ENCODE measurements at regions not wholly inside any gene's neighbourhood (a gene's known extent, or its start where the extent isn't known, plus 50 kb on each side); places are given as distances from the start of the nearest gene placed in this dataset.

GRCh38 chr2:100766806-100767205, 53.1 kb upstream of the NPAS2 start:
- Histone ChIP-seq H3K27me3 (replicated peaks in 1 of 4; ENCODE audit: control extremely low read depth in 1 of 4, control insufficient read depth in 3 of 4, insufficient read depth in 4 of 4, low read length in 3 of 4) (peaks cover 0 to 8% (median 1%) of the 10 kb centered on the region in 4 experiments), H3K4me1 (ENCODE audit: control insufficient read depth in 2 of 2, insufficient read depth in 2 of 2, low read length in 2 of 2) (no peaks in the 10 kb centered on the region), H3K4me2 (replicated peaks; ENCODE audit: low read depth, low read length, poor library complexity, severe bottlenecking) (no peak overlapping the region), H3K4me3 (ENCODE audit: control extremely low read depth in 1 of 5, extremely low read depth in 1 of 5, insufficient read depth in 1 of 5, low read depth in 2 of 5, low read length in 4 of 5) (no peak overlapping the region), H3K9ac (ENCODE audit: low read length) (no peak overlapping the region), H3K36me3 (replicated peaks in 1 of 2; ENCODE audit: control extremely low read depth in 1 of 2, control insufficient read depth in 1 of 2, extremely low read depth in 1 of 2, insufficient read depth in 2 of 2, low read length in 1 of 2) (no peaks in the 10 kb centered on the region), H2AFZ (ENCODE audit: insufficient read depth, low read depth, low read length, poor library complexity, severe bottlenecking) (no peak overlapping the region), H4K20me1 (ENCODE audit: control insufficient read depth, insufficient read depth, low read length, poor library complexity, severe bottlenecking) (no peaks in the 10 kb centered on the region), H3K9me3 (ENCODE audit: control extremely low read depth in 1 of 3, control insufficient read depth in 2 of 3, insufficient read depth in 1 of 3, low read length in 2 of 3) (peaks cover 0 to 6% (median 0%) of the 10 kb centered on the region in 3 donors), H3K27ac (ENCODE audit: low read length in 2 of 2) (no peak overlapping the region), H3K79me2 (ENCODE audit: control insufficient read depth, insufficient read depth, low read length) (no peaks in the 10 kb centered on the region)
- intact Hi-C loops (cut with micrococcal nuclease): no loop called here
- CTCF ChIA-PET: no interaction called here
- no peak for TF ChIP-seq CTCF (IDR thresholded peaks at IDR 0.05)
- no peak for TF ChIP-seq EZH2 (IDR thresholded peaks at IDR 0.05; ENCODE audit: borderline replicate concordance, insufficient read depth, low read depth, low read length, poor library complexity, severe bottlenecking)
- WGBS (ENCODE audit: insufficient coverage): 56% methylated on average over 1 of the region's 3 CpGs
- H3K9me3 Mint-ChIP-seq (ENCODE audit: insufficient read depth): no peaks in the 10 kb centered on the region
- POLR2A ChIA-PET: no interaction called here
- H3K4me1 Mint-ChIP-seq: no peaks in the 10 kb centered on the region
- H3K4me3 Mint-ChIP-seq: no peak overlapping the region
- no peak for ATAC-seq (ENCODE audit: low read depth)
- peaks cover 38% of the 10 kb centered on the region for H3K27me3 Mint-ChIP-seq
- no peak for DNase-seq
- no peak overlapping the region for H3K27ac Mint-ChIP-seq

GRCh38 chr2:100767224-100767653, 52.7 kb upstream of the NPAS2 start:
- no peak overlapping the region for H2AFZ ChIP-seq (ENCODE audit: insufficient read depth, low read depth, low read length, poor library complexity, severe bottlenecking)
- no peak overlapping the region for H3K27ac ChIP-seq (ENCODE audit: low read length in 2 of 2)
- ChIA-PET CTCF (no interaction called here), POLR2A (no interaction called here)
- no peak overlapping the region for H3K4me3 ChIP-seq (ENCODE audit: control extremely low read depth in 1 of 5, extremely low read depth in 1 of 5, insufficient read depth in 1 of 5, low read depth in 2 of 5, low read length in 4 of 5)
- H3K4me2 ChIP-seq (replicated peaks; ENCODE audit: low read depth, low read length, poor library complexity, severe bottlenecking): no peak overlapping the region
- DNase-seq (no peak), ATAC-seq (ENCODE audit: low read depth) (no peak)
- peaks cover 0 to 8% (median 1%) of the 10 kb centered on the region in 4 experiments for H3K27me3 ChIP-seq (replicated peaks in 1 of 4; ENCODE audit: control extremely low read depth in 1 of 4, control insufficient read depth in 3 of 4, insufficient read depth in 4 of 4, low read length in 3 of 4)
- H3K27ac Mint-ChIP-seq: no peak overlapping the region
- H3K27me3 Mint-ChIP-seq: peaks cover 36% of the 10 kb centered on the region
- H3K4me1 ChIP-seq (ENCODE audit: control insufficient read depth in 2 of 2, insufficient read depth in 2 of 2, low read length in 2 of 2): no peaks in the 10 kb centered on the region
- H3K4me1 Mint-ChIP-seq: no peaks in the 10 kb centered on the region
- no CpG with 5 or more reads among the region's 1 CpG for WGBS (ENCODE audit: insufficient coverage)
- no peaks in the 10 kb centered on the region for H3K9me3 Mint-ChIP-seq (ENCODE audit: insufficient read depth)
- no peaks in the 10 kb centered on the region for H3K36me3 ChIP-seq (replicated peaks in 1 of 2; ENCODE audit: control extremely low read depth in 1 of 2, control insufficient read depth in 1 of 2, extremely low read depth in 1 of 2, insufficient read depth in 2 of 2, low read length in 1 of 2)
- no peak overlapping the region for H3K4me3 Mint-ChIP-seq
- intact Hi-C loops (cut with micrococcal nuclease): no loop called here
- H3K9ac ChIP-seq (ENCODE audit: low read length): no peak overlapping the region
- H3K9me3 ChIP-seq (ENCODE audit: control extremely low read depth in 1 of 3, control insufficient read depth in 2 of 3, insufficient read depth in 1 of 3, low read length in 2 of 3): peaks cover 0 to 6% (median 0%) of the 10 kb centered on the region in 3 donors
- H4K20me1 ChIP-seq (ENCODE audit: control insufficient read depth, insufficient read depth, low read length, poor library complexity, severe bottlenecking): no peaks in the 10 kb centered on the region
- TF ChIP-seq CTCF (IDR thresholded peaks at IDR 0.05): no peak
- no peak for TF ChIP-seq EZH2 (IDR thresholded peaks at IDR 0.05; ENCODE audit: borderline replicate concordance, insufficient read depth, low read depth, low read length, poor library complexity, severe bottlenecking)
- no peaks in the 10 kb centered on the region for H3K79me2 ChIP-seq (ENCODE audit: control insufficient read depth, insufficient read depth, low read length)
